ENCODE measurements at regions not wholly inside any gene's neighbourhood (a gene's known extent, or its start where the extent isn't known, plus 50 kb on each side); places are given as distances from the start of the nearest gene placed in this dataset.

- Histone ChIP-seq H3K27ac (replicated peaks in 1 of 4) (no peak overlapping the region), H3K4me3 (no peak overlapping the region), H3K27me3 (no peaks in the 10 kb centered on the region), H3K36me3 (peaks cover 0 to 39% (median 12%) of the 10 kb centered on the region in 4 donors), H3K9me3 (no peaks in the 10 kb centered on the region), H3K4me1 (peaks cover 0 to 9% (median 0%) of the 10 kb centered on the region in 4 donors)
- DNase-seq (ENCODE audit: extremely low spot score): no peak
- TF ChIP-seq EP300 (IDR thresholded peaks at IDR 0.05): no peak
- no peak for TF ChIP-seq POLR2A (IDR thresholded peaks at IDR 0.05; ENCODE audit: low read depth)
- TF ChIP-seq CTCF (IDR thresholded peaks at IDR 0.05): no peak
- TF ChIP-seq POLR2AphosphoS5 (IDR thresholded peaks at IDR 0.05): no peak
- WGBS: 86% methylated on average over 14 of the region's 15 CpGs
- intact Hi-C loops (cut with DNase I): loop anchor here (5.0 kb wide), 1 partner anchor 65 kb away; no protein-coding TSS in a partner anchor
Measured at GRCh38 chr21:36207577-36208320, 51.1 kb downstream of the DOP1B start.

- Histone ChIP-seq H3K4me3 (no peak overlapping the region), H3K4me1 (peaks cover 0 to 3% (median 0%) of the 10 kb centered on the region in 4 donors), H3K36me3 (peaks cover 0 to 45% (median 14%) of the 10 kb centered on the region in 4 donors), H3K27ac (replicated peaks in 1 of 4) (no peak overlapping the region), H3K27me3 (no peaks in the 10 kb centered on the region), H3K9me3 (no peaks in the 10 kb centered on the region)
- intact Hi-C loops (cut with DNase I): loop anchor here (5.0 kb wide), 1 partner anchor 66 kb away; no protein-coding TSS in a partner anchor
- TF ChIP-seq CTCF (IDR thresholded peaks at IDR 0.05) (no peak), POLR2AphosphoS5 (IDR thresholded peaks at IDR 0.05) (no peak), POLR2A (IDR thresholded peaks at IDR 0.05; ENCODE audit: low read depth) (no peak), EP300 (IDR thresholded peaks at IDR 0.05) (no peak)
- WGBS: 97% methylated on average over 14 of the region's 27 CpGs
- no peak for DNase-seq (ENCODE audit: extremely low spot score)
Measured at GRCh38 chr21:36208326-36209013, 51.8 kb downstream of the DOP1B start.

- Histone ChIP-seq H3K4me3 (no peak overlapping the region), H3K4me1 (no peaks in the 10 kb centered on the region), H3K27me3 (no peaks in the 10 kb centered on the region), H3K27ac (replicated peaks in 1 of 4) (no peak overlapping the region), H3K9me3 (no peaks in the 10 kb centered on the region), H3K36me3 (peaks cover 2 to 52% (median 24%) of the 10 kb centered on the region in 4 donors)
- DNase-seq (ENCODE audit: extremely low spot score): no peak
- TF ChIP-seq POLR2AphosphoS5 (IDR thresholded peaks at IDR 0.05): no peak
- TF ChIP-seq CTCF (IDR thresholded peaks at IDR 0.05): peak; percentile 36 to 42 (median 37)
- 82% methylated on average over 11 of the region's 11 CpGs for WGBS
- intact Hi-C loops (cut with DNase I): loop anchor here (5.0 kb wide), 1 partner anchor 67 kb away; no protein-coding TSS in a partner anchor
Measured at GRCh38 chr21:36209626-36210171, 53.1 kb downstream of the DOP1B start.

GRCh38 chr21:36210779-36211659 lies 54.4 kb downstream of the DOP1B start:
- Histone ChIP-seq H3K9me3 (no peaks in the 10 kb centered on the region), H3K4me1 (no peaks in the 10 kb centered on the region), H3K27ac (replicated peaks in 1 of 4) (no peak overlapping the region), H3K36me3 (peaks cover 8 to 61% (median 30%) of the 10 kb centered on the region in 4 donors), H3K4me3 (no peak overlapping the region), H3K27me3 (no peaks in the 10 kb centered on the region)
- no peak for DNase-seq (ENCODE audit: extremely low spot score)
- TF ChIP-seq CTCF (IDR thresholded peaks at IDR 0.05) (no peak), POLR2A (IDR thresholded peaks at IDR 0.05; ENCODE audit: low read depth) (no peak), POLR2AphosphoS5 (IDR thresholded peaks at IDR 0.05) (no peak), EP300 (IDR thresholded peaks at IDR 0.05) (no peak)
- WGBS: 87% methylated on average over 21 of the region's 21 CpGs
- intact Hi-C loops (cut with DNase I): no loop called here
